Mucosa of stomach (tissue), 1 donor: ENCODE measurements at regions not wholly inside any gene's neighbourhood (a gene's known extent, or its start where the extent isn't known, plus 50 kb on each side); places are given as distances from the start of the nearest gene placed in this dataset.
"Not testable (repeated sequence)": the region's sequence is repeated elsewhere in the genome, so short reads cannot be mapped to it uniquely, and the experiment has no call there.

Experiments
- H3K27me3 ChIP-seq: one replicate; pipeline ENCODE4 v1.7.0; 2013; ENCODE audit warnings: mild to moderate bottlenecking, low read length; ENCODE audit not compliant: control insufficient read depth, insufficient read depth
- H3K36me3 ChIP-seq: one replicate; pipeline ENCODE4 v1.7.0; 2013; ENCODE audit warnings: low read length; ENCODE audit not compliant: control insufficient read depth, insufficient read depth
- H3K4me1 ChIP-seq: one replicate; pipeline ENCODE4 v1.7.0; 2013; ENCODE audit warnings: mild to moderate bottlenecking, low read length; ENCODE audit not compliant: control insufficient read depth, insufficient read depth
- H3K4me3 ChIP-seq: one replicate; pipeline ENCODE4 v1.7.0; 2013; ENCODE audit warnings: low read length
- H3K9ac ChIP-seq: one replicate; pipeline ENCODE4 v1.7.0; 2013; ENCODE audit warnings: mild to moderate bottlenecking, low read length, moderate library complexity
- H3K9me3 ChIP-seq: one replicate; pipeline ENCODE4 v1.7.0; 2013; ENCODE audit warnings: mild to moderate bottlenecking, low read length, moderate library complexity; ENCODE audit not compliant: control insufficient read depth
- donor health status: Pancreatic carcinoma.

DNA sequence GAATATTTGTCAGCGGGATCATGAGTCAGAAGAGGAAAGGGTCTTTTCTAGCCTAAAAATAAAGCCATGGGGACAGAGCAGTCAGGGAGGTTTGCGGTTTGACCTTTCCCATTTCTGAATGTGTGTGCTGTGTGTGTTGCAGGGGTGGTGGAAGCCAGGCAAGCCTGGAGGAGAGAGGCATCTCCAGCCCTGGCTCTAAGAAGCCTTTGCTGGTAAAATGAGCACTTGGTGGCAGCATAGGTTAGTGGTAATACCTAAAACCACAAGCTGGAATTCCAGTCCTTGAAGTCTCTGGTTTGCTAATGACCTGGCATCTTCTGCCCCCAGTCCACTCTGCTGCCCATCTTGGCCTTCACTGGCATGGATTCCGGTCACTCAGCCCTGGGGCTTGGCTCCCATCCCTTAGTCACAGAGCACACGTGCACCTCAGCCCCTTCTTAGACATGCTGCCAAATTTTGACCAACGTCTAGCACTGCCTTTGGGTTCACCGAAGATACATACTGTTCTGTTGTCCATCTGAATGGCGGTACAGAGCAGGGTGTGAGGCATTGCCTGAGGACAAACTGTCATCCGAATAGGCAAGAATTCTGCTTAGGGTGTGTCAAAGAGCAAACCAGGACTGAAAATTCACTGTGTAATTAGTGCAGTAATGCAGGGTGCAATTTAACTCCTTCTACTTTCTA is 52.7 kb downstream of the KCNA5 start:
- Histone ChIP-seq H3K9ac (no peak overlapping the region), H3K4me3 (no peak overlapping the region), H3K36me3 (no peaks in the 10 kb centered on the region), H3K27me3 (no peaks in the 10 kb centered on the region), H3K4me1 (no peaks in the 10 kb centered on the region), H3K9me3 (no peaks in the 10 kb centered on the region)

DNA sequence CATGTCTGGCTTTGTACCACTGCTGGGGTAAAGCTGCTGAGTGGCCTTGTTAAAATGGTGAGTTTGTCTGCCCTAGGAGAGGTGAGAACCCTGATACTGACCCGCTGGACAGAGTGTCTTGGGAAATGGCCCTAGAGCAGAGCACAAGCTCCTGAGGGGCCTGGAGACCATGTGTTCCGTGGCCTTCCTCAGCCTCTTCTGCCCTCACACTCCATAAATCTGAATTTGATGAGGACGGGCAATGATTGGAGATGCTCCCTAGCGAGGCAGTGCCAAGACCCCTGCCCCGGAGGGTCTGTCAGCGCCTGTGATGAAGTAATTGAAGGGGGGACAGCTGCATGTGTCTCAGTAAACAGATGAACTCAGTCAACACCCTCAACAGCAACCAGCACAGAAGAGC is 54.1 kb downstream of the KCNA5 start:
- no peaks in the 10 kb centered on the region for H3K9me3 ChIP-seq
- no peaks in the 10 kb centered on the region for H3K4me1 ChIP-seq
- no peaks in the 10 kb centered on the region for H3K36me3 ChIP-seq
- H3K9ac ChIP-seq: no peak overlapping the region
- no peaks in the 10 kb centered on the region for H3K27me3 ChIP-seq
- no peak overlapping the region for H3K4me3 ChIP-seq

DNA sequence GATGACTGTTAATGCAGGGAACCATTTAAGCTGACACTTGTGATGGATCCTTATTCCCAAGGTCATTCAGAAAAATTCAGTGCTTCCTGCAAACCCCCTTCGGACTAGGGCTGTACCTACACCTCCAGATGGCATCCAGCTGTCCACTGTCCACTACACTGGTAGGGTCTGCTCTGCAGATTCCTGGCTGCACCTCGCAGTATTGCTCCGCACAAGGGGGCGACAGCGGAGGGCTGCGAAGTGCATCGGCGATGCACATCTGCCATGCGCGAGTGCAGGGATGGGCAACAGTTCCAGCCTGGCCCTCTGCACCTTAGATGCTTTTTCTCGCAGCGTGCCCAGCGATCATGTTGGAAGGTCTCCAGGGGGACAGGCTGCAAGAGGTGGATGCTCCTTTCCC is 55.5 kb downstream of the KCNA5 start:
- Histone ChIP-seq H3K27me3 (no peaks in the 10 kb centered on the region), H3K9ac (no peak overlapping the region), H3K4me1 (no peaks in the 10 kb centered on the region), H3K4me3 (no peak overlapping the region), H3K9me3 (no peaks in the 10 kb centered on the region), H3K36me3 (no peaks in the 10 kb centered on the region)

DNA sequence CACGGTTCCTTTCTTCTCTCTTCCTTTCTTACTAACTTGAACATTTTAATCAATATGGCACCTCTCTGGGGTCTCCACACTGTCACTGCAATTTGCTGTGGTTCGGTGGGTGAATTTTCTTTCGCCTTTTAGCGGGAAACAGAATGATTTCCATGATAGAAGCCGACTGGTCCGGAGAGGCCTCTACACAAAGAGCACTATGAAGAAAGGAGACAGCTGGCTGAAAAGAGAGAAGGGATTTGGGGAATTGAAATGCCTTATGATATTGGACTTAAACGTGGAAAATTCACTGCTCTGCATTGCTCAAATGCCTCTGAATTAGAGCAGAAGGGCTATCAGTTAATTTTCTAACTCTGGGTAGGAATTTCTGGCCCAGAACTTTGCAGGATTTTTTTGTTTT is 55.9 kb downstream of the KCNA5 start:
- Histone ChIP-seq H3K36me3 (no peaks in the 10 kb centered on the region), H3K4me1 (no peaks in the 10 kb centered on the region), H3K4me3 (no peak overlapping the region), H3K27me3 (no peaks in the 10 kb centered on the region), H3K9me3 (no peaks in the 10 kb centered on the region), H3K9ac (no peak overlapping the region)

DNA sequence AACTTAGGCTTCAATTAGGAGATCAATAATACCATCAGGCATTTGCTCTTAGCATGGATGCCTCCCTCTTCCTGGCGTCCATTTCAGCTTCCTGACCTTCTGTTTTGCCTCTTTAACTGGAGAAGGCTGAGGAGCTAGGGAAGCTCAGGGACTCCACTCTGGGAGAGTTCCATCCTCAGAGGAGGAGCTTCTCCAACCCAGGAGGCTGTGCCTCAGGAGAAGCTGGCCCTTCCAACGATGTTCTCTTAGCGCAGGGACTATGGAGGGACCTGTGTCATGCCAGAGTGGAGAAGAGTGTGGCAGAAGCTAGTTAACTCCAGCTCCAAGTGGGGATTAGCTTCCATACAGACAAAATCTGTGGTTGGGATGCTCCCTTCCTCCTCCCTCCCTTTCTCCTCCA is 58.0 kb downstream of the KCNA5 start:
- no peaks in the 10 kb centered on the region for H3K9me3 ChIP-seq
- no peak overlapping the region for H3K9ac ChIP-seq
- H3K4me3 ChIP-seq: no peak overlapping the region
- H3K36me3 ChIP-seq: no peaks in the 10 kb centered on the region
- H3K27me3 ChIP-seq: no peaks in the 10 kb centered on the region
- no peaks in the 10 kb centered on the region for H3K4me1 ChIP-seq

DNA sequence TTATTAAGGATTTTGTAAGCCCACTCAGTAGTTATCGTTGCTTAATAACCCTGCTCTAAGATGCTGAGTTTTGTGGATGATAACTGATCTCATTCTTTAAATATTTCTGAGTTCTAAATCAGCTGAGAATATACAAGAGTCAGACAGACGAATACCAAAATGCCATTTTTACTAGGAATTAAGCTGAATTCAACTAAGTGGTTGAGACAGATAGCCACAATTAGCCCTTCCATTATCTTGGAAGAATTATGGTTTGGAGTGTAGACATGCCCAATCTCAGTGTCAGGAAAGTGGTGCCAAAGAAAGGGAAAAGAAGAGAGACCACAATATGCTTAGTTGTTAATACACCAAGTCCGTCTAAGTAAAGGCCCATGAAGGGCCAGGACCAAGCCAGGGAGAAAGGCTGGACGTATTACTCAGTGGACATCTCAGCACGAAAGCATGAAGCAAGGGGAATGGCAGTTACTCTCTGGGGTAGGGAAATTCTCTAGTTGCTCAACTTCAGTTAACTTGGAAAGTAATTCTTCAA is 58.6 kb downstream of the KCNA5 start:
- Histone ChIP-seq H3K9ac (no peak overlapping the region), H3K4me3 (no peak overlapping the region), H3K27me3 (no peaks in the 10 kb centered on the region), H3K4me1 (no peaks in the 10 kb centered on the region), H3K36me3 (no peaks in the 10 kb centered on the region), H3K9me3 (no peaks in the 10 kb centered on the region)

DNA sequence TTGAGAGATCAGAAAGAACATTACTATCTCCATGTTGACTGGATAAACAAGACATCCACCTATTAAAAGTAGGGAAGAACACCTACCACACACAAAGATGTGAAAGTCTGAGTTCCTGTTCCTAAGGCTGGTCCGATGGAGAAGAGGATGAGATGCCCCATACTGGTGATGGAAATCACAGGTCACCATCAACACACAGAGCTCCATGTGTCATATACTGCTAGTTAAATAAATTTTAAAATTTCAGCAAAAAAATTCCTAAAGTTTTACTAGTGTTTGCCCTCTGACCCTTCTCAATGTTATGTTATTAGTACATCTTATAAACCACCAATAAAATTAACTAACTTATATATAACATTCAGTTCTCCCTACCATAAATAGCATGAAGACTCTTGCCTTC is 59.1 kb downstream of the KCNA5 start:
- no peak overlapping the region for H3K9ac ChIP-seq
- no peak overlapping the region for H3K4me3 ChIP-seq
- no peaks in the 10 kb centered on the region for H3K36me3 ChIP-seq
- H3K9me3 ChIP-seq: no peaks in the 10 kb centered on the region
- H3K27me3 ChIP-seq: no peaks in the 10 kb centered on the region
- no peaks in the 10 kb centered on the region for H3K4me1 ChIP-seq

DNA sequence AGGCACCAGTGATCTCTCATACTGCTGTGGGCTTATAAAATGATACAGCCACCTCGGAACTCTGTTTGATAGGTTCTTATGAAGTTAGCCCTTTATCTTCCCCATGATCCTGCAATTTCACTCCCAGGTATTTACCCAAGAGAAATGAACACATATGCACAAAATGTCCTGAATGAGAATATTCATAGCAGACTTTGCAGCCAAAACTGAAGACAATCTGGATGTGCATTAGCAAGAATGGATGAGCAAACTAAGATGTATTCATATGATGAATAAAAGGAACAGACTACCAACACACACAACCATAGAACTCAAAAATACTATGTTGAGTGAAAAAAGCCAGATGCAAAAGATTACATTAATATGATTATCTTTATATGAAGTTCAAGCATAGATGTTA is 66.7 kb downstream of the KCNA5 start:
- Histone ChIP-seq H3K9ac (no peak overlapping the region), H3K27me3 (no peaks in the 10 kb centered on the region), H3K4me1 (no peaks in the 10 kb centered on the region), H3K36me3 (no peaks in the 10 kb centered on the region), H3K4me3 (no peak overlapping the region), H3K9me3 (no peaks in the 10 kb centered on the region)

DNA sequence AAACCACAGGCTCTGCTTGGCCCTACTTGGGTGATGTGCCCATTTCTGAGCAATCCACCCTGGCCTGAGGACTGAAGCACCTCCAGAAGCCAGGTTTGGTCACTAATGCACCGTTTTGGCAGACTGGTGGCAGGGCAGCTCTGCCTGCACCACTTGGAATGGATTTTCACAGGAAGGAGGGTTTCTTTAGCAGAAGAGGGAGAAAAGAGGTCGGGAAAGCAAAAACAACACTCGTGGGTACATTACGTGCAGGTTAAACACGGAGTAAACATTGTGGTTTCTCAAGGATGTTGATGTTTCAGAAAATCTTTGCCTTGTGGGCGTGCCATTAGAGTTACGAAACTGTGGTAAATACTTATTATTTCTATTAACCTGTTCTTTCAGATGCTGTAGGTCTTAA is 70.8 kb downstream of the KCNA5 start:
- Histone ChIP-seq H3K36me3 (no peaks in the 10 kb centered on the region), H3K9ac (no peak overlapping the region), H3K27me3 (no peaks in the 10 kb centered on the region), H3K4me1 (no peaks in the 10 kb centered on the region), H3K4me3 (no peak overlapping the region), H3K9me3 (no peaks in the 10 kb centered on the region)

DNA sequence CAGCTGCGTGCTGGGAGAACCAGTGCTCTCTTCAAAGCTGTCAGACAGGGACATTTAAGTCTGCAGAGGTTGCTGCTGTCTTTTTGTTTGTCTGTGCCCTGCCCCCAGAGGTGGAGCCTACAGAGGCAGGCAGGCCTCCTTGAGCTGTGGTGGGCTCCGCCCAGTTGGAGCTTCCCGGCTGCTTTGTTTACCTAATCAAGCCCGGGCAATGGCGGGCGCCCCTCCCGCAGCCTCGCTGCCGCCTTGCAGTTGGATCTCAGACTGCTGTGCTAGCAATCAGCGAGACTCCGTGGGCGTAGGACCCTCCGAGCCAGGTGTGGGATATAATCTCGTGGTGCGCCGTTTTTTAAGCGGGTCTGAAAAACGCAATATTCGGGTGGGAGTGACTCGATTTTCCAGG is 78.1 kb downstream of the KCNA5 start:
- not testable (repeated sequence) for H3K4me1 ChIP-seq, H3K9ac ChIP-seq, H3K9me3 ChIP-seq

DNA sequence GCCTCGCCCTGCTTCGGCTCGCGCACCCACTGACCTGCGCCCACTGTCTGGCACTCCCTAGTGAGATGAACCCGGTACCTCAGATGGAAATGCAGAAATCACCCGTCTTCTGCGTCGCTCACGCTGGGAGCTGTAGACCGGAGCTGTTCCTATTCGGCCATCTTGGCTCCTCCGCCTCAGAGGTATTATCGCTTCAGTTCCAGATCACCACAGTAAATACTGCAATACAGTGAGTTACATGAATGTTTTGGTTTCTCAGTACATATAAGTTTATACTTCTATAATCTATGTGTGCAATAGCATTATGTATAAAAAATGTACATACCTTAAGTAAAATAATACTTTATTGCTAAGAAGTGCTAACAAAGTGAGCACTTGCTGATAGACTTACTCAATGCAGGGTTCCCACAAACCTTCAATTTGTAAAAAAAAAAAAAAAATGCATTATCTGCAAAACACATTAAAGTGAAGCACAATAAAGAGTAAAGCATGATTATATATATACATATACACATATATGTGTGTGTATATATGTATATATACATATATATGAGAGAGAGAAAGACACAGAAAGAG is 78.7 kb downstream of the KCNA5 start:
- H3K9me3 ChIP-seq, H3K36me3 ChIP-seq, H3K9ac ChIP-seq, H3K4me3 ChIP-seq, H3K4me1 ChIP-seq, H3K27me3 ChIP-seq: not testable (repeated sequence)

More for the DNA sequence above, 78.1 kb downstream of the KCNA5 start:
- not testable (repeated sequence) for H3K36me3 ChIP-seq, H3K4me3 ChIP-seq, H3K27me3 ChIP-seq

DNA sequence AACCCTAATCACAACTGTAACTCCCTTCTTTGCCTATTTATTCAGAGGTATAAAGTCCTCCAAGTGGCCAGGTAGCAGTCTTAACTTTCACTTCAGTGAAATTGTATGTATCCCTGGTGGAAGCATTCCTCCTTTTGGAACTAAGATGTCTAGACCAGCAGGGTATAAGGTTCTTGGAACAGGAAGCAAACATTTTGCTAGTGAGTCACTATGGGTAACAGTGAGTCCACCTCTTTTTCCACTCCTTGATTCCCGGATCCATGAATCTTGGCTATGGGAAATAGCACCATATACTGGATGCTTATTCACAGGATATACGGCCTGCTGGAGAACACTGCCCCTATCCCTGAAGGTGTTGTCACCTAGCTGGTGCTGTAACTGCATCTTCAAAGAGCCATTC is 80.2 kb downstream of the KCNA5 start:
- H3K36me3 ChIP-seq: no peaks in the 10 kb centered on the region
- no peaks in the 10 kb centered on the region for H3K4me1 ChIP-seq
- no peaks in the 10 kb centered on the region for H3K27me3 ChIP-seq
- H3K4me3 ChIP-seq: no peak overlapping the region
- no peak overlapping the region for H3K9ac ChIP-seq
- H3K9me3 ChIP-seq: no peaks in the 10 kb centered on the region

DNA sequence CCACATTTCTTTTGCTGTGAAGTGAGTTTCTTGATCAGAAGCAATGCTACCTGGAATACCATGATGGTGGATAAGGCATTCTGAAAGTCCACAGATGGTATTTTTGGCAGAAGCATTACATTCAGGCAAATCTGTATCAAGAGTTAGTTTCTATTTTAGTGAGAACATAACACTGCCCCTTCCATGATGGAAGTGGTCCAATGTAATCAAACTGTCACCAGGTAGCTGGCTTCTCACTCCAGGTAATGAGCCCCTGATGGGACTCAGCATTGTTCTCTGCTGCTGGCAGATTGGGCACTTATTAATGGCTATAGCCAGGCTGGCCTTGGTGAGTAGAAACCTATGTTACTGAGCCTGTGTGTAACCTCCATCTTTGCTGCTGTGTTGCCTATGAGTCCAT is 80.7 kb downstream of the KCNA5 start:
- Histone ChIP-seq H3K9me3 (no peaks in the 10 kb centered on the region), H3K4me3 (no peak overlapping the region), H3K9ac (no peak overlapping the region), H3K4me1 (no peaks in the 10 kb centered on the region), H3K27me3 (no peaks in the 10 kb centered on the region), H3K36me3 (no peaks in the 10 kb centered on the region)
